ENCODE measurements at regions not wholly inside any gene's neighbourhood (a gene's known extent, or its start where the extent isn't known, plus 50 kb on each side); places are given as distances from the start of the nearest gene placed in this dataset.

GRCh38 chrY:8466813-8467212 lies 870.5 kb upstream of the TSPY4 start:
- H3K4me3 ChIP-seq = no peak overlapping the region
- DNase-seq (no peak), ATAC-seq (no peak)
- no peak overlapping the region for H3K27ac ChIP-seq
- no peaks in the 10 kb centered on the region for H3K4me1 ChIP-seq
- no peaks in the 10 kb centered on the region for H3K9me3 ChIP-seq
- intact Hi-C loops (cut with DNase I) = no loop called here
- no peak for TF ChIP-seq CTCF (IDR thresholded peaks at IDR 0.05)
- H3K36me3 ChIP-seq = no peaks in the 10 kb centered on the region
- H3K27me3 ChIP-seq = no peaks in the 10 kb centered on the region

- Histone ChIP-seq H3K36me3 (no peaks in the 10 kb centered on the region), H3K27me3 (no peaks in the 10 kb centered on the region), H3K4me3 (no peak overlapping the region), H3K4me1 (no peaks in the 10 kb centered on the region), H3K27ac (no peak overlapping the region), H3K9me3 (no peaks in the 10 kb centered on the region)
- intact Hi-C loops (cut with DNase I) = no loop called here
- ATAC-seq = no peak
- no peak for TF ChIP-seq CTCF (IDR thresholded peaks at IDR 0.05)
- no peak for DNase-seq
These were observed 867.0 kb upstream of the TSPY4 start for GRCh38 chrY:8470249-8470648.

GRCh38 chrY:8479141-8479540 lies 858.1 kb upstream of the TSPY4 start:
- intact Hi-C loops (cut with DNase I) = no loop called here
- no peaks in the 10 kb centered on the region for H3K27me3 ChIP-seq
- no peak overlapping the region for H3K4me3 ChIP-seq
- no peak for TF ChIP-seq CTCF (IDR thresholded peaks at IDR 0.05)
- H3K36me3 ChIP-seq = no peaks in the 10 kb centered on the region
- DNase-seq (no peak), ATAC-seq (no peak)
- H3K4me1 ChIP-seq = no peaks in the 10 kb centered on the region
- H3K9me3 ChIP-seq = no peaks in the 10 kb centered on the region
- H3K27ac ChIP-seq = no peak overlapping the region

- H3K36me3 ChIP-seq = no peaks in the 10 kb centered on the region
- H3K4me3 ChIP-seq = no peak overlapping the region
- no peaks in the 10 kb centered on the region for H3K27me3 ChIP-seq
- H3K27ac ChIP-seq = no peak overlapping the region
- no peak for DNase-seq
- no peak for TF ChIP-seq CTCF (IDR thresholded peaks at IDR 0.05)
- ATAC-seq = no peak
- intact Hi-C loops (cut with DNase I) = no loop called here
- H3K9me3 ChIP-seq = no peaks in the 10 kb centered on the region
- H3K4me1 ChIP-seq = no peaks in the 10 kb centered on the region
These were observed 848.3 kb upstream of the TSPY4 start for GRCh38 chrY:8488955-8489354.

GRCh38 chrY:8489880-8490630 lies 847.2 kb upstream of the TSPY4 start:
- ATAC-seq = no peak
- TF ChIP-seq CTCF (IDR thresholded peaks at IDR 0.05) = no peak
- DNase-seq = no peak
- Histone ChIP-seq H3K27ac (no peak overlapping the region), H3K9me3 (no peaks in the 10 kb centered on the region), H3K4me1 (no peaks in the 10 kb centered on the region), H3K36me3 (no peaks in the 10 kb centered on the region), H3K4me3 (no peak overlapping the region), H3K27me3 (no peaks in the 10 kb centered on the region)
- intact Hi-C loops (cut with DNase I) = no loop called here
